ENCODE measurements at regions not wholly inside any gene's neighbourhood (a gene's known extent, or its start where the extent isn't known, plus 50 kb on each side); places are given as distances from the start of the nearest gene placed in this dataset.

DNA sequence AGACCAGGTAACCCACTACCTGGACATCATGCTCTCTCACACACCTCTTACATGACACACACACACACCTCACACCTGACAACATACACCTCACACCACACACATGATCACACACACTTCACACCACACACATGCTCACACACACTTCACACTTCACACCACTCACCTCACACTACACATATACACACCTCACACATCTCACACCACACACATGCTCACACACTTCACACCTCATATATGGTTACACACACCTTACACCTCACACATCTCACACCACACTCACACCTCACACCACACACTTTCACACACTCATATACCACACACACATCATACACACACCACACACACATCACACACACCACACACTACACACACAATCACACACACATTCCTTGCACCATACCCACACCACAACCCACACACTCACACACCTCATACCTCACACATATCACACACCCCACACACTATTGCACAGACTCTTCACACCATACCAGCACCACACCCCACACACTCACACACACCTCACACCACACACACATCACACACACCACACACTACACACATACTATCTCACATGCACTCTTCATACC lies 98.1 kb upstream of the PIEZO2 start:
- Histone ChIP-seq H3K4me3 (no peak overlapping the region), H3K27me3 (replicated peaks in 1 of 7) (no peaks in the 10 kb centered on the region), H3K36me3 (no peaks in the 10 kb centered on the region), H3K9me3 (peaks cover 0 to 4% (median 0%) of the 10 kb centered on the region in 8 donors), H3K4me1 (no peaks in the 10 kb centered on the region), H3K27ac (no peak overlapping the region)
- TF ChIP-seq POLR2AphosphoS5 (IDR thresholded peaks at IDR 0.05) (no peak), POLR2A (IDR thresholded peaks at IDR 0.05) (no peak)
- TF ChIP-seq, protein P1, sequence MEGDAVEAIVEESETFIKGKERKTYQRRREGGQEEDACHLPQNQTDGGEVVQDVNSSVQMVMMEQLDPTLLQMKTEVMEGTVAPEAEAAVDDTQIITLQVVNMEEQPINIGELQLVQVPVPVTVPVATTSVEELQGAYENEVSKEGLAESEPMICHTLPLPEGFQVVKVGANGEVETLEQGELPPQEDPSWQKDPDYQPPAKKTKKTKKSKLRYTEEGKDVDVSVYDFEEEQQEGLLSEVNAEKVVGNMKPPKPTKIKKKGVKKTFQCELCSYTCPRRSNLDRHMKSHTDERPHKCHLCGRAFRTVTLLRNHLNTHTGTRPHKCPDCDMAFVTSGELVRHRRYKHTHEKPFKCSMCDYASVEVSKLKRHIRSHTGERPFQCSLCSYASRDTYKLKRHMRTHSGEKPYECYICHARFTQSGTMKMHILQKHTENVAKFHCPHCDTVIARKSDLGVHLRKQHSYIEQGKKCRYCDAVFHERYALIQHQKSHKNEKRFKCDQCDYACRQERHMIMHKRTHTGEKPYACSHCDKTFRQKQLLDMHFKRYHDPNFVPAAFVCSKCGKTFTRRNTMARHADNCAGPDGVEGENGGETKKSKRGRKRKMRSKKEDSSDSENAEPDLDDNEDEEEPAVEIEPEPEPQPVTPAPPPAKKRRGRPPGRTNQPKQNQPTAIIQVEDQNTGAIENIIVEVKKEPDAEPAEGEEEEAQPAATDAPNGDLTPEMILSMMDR (IDR thresholded peaks at IDR 0.05 in 8 of 11, conservative IDR thresholded peaks at IDR 0.05 in 3 of 11), result no peak
- DNase-seq, result no peak
- intact Hi-C loops (cut with DNase I; ENCODE audit: low total_unique reads), result no loop called here

DNA sequence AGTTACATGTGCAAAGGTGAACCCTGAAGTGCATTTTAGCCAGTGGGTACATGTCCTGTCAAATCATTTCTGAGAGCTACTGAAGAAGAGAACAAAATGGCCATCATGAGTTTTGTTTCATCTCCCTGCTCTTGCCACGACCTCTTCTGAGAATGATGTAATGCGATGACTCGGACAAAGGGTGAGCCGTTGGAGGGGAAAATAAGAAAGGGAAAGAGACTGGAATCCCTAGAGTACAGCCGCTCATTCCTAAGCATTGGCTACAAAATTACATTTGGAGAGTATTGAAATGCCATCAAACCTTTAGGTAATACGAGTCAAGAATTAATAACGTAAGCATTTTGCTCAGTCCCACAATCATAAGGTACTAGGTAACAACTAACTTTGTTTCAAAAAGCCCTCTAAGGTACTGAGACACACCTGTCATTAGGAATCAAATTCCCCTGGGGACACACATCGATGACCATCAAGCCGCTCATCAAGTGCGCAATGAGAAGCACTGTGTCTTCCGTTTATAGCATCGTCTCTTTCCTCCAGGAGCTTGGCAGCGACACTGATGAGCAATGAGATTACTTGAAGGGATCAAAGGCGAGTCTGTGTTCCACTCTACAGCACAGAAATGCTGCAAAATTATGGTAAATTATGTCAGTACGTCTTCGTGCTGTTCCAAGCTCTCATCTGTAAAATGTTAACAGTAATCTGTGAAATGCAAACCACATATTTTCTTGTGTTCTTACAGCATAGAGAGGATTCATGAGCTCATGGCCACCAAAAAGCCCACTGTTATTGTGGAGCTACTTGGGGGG lies 97.3 kb upstream of the PIEZO2 start:
- no peak for DNase-seq
- intact Hi-C loops (cut with DNase I; ENCODE audit: low total_unique reads), result no loop called here
- Histone ChIP-seq H3K36me3 (no peaks in the 10 kb centered on the region), H3K4me3 (no peak overlapping the region), H3K4me1 (no peaks in the 10 kb centered on the region), H3K9me3 (peaks cover 0 to 4% (median 0%) of the 10 kb centered on the region in 8 donors), H3K27me3 (replicated peaks in 1 of 7) (no peaks in the 10 kb centered on the region), H3K27ac (no peak overlapping the region)
- TF ChIP-seq POLR2AphosphoS5 (IDR thresholded peaks at IDR 0.05), result no peak
- TF ChIP-seq, protein P1 (IDR thresholded peaks at IDR 0.05 in 8 of 11, conservative IDR thresholded peaks at IDR 0.05 in 3 of 11), result no peak
- TF ChIP-seq POLR2A (IDR thresholded peaks at IDR 0.05), result no peak
- 88 to 95% (median 88%) methylated on average over 16 of the region's 16 CpGs for WGBS, 5 donors

DNA sequence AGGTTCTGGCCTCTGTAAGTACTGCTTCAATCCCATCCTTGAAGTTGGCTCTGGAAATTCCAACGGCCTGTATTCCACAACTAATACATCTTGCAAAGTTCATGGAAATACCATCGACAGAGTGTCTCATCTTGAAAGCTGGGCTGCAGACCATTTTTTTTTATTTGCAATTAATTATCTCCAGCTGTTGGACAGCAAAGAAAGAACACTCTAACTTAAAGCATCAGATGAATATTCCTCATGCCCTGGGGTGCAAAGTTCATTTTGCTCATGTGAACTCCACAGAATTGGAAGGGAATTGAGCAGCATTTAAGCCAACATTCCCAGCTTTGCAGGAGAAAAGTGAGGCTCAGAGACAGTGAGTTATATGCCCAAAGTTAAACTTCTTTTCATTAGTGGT lies 96.5 kb upstream of the PIEZO2 start:
- Histone ChIP-seq H3K9me3 (peaks cover 0 to 4% (median 0%) of the 10 kb centered on the region in 8 donors), H3K4me1 (no peaks in the 10 kb centered on the region), H3K27me3 (replicated peaks in 1 of 7) (no peaks in the 10 kb centered on the region), H3K4me3 (no peak overlapping the region), H3K27ac (no peak overlapping the region), H3K36me3 (no peaks in the 10 kb centered on the region)
- no peak for DNase-seq
- intact Hi-C loops (cut with DNase I; ENCODE audit: low total_unique reads), result no loop called here
- 71 to 84% (median 80%) methylated on average over 2 of the region's 2 CpGs for WGBS, 5 donors
- TF ChIP-seq, protein P1 (IDR thresholded peaks at IDR 0.05 in 8 of 11, conservative IDR thresholded peaks at IDR 0.05 in 3 of 11), result no peak
- TF ChIP-seq POLR2A (IDR thresholded peaks at IDR 0.05) (no peak), POLR2AphosphoS5 (IDR thresholded peaks at IDR 0.05) (no peak)

DNA sequence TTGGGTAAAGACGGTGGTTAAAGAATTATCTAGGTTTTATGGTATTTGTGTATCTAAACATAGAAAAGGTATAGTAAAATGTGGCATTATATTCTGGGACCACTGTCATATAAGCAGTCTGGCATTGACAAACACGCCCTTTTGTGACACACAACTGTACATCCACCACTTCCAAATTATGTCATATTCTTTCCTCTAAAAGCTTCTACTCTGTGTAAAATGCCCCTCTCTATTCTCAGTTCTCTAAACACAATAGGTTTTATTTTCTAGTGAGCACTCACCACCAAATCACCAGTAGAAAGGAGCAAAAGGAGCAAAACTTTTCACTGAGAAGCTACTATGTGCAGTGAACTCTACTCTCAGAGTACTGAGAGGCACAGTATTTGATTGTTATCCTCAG lies 88.1 kb upstream of the PIEZO2 start:
- TF ChIP-seq POLR2AphosphoS5 (IDR thresholded peaks at IDR 0.05), result no peak
- TF ChIP-seq POLR2A (IDR thresholded peaks at IDR 0.05), result no peak
- TF ChIP-seq, protein P1 (IDR thresholded peaks at IDR 0.05 in 8 of 11, conservative IDR thresholded peaks at IDR 0.05 in 3 of 11), result no peak
- DNase-seq, result no peak
- H3K27ac ChIP-seq, result no peak overlapping the region
- H3K27me3 ChIP-seq (replicated peaks in 1 of 7), result peaks cover 0 to 4% (median 0%) of the 10 kb centered on the region in 7 donors
- no peaks in the 10 kb centered on the region for H3K4me1 ChIP-seq
- intact Hi-C loops (cut with DNase I; ENCODE audit: low total_unique reads), result no loop called here
- no peak overlapping the region for H3K4me3 ChIP-seq
- 76 to 94% (median 88%) methylated on average over 2 of the region's 2 CpGs for WGBS, 5 donors
- H3K36me3 ChIP-seq, result no peaks in the 10 kb centered on the region
- H3K9me3 ChIP-seq, result no peaks in the 10 kb centered on the region
